ENCODE measurements at regions not wholly inside any gene's neighbourhood (a gene's known extent, or its start where the extent isn't known, plus 50 kb on each side); places are given as distances from the start of the nearest gene placed in this dataset.

DNA sequence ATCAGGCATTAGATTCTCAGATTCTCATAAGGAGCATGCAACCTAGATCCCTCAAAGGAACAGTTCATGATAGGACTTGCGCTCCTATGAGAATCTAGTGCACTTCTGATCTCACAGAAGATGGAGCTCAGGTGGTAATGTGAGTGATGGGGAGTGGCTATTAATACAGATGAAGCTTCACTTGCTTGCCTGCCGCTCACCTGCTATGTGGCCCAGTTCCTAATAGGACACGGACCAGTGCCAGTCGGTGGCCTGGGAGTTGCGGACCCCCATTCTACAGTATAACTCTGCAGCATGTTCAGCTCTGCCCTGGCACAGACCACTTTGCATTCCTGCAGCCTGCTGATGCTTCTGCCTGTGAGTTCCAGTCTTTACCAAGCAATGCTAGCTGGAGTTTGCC, 581.3 kb upstream of the KLF4 start:
- TF ChIP-seq, protein P1, sequence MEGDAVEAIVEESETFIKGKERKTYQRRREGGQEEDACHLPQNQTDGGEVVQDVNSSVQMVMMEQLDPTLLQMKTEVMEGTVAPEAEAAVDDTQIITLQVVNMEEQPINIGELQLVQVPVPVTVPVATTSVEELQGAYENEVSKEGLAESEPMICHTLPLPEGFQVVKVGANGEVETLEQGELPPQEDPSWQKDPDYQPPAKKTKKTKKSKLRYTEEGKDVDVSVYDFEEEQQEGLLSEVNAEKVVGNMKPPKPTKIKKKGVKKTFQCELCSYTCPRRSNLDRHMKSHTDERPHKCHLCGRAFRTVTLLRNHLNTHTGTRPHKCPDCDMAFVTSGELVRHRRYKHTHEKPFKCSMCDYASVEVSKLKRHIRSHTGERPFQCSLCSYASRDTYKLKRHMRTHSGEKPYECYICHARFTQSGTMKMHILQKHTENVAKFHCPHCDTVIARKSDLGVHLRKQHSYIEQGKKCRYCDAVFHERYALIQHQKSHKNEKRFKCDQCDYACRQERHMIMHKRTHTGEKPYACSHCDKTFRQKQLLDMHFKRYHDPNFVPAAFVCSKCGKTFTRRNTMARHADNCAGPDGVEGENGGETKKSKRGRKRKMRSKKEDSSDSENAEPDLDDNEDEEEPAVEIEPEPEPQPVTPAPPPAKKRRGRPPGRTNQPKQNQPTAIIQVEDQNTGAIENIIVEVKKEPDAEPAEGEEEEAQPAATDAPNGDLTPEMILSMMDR (conservative IDR thresholded peaks at IDR 0.05), result no peak
- H3K27ac ChIP-seq, result peak overlapping the region; percentile 32; the same call in 1 of the 2 replicates

DNA sequence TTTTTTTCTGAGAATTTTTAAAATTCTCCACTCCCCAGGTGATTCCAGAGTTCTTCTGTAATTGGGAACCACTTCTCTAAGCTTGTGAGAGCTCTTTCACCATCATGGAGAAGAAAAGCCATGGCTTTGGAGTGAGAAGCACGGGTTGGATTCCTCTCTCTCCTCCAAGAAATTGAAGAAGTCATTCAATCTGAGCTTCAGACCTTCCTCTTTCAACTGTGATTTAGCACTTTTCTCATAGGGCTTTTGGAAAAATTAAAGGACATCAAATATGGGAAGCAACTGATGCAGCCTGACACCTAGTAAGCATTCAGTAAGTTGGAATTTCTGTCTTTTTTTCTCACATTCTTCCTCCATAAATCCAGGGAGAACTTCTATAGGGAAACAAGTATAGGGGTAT, 580.4 kb upstream of the KLF4 start:
- H3K27ac ChIP-seq, result no peak overlapping the region
- TF ChIP-seq, protein P1 (conservative IDR thresholded peaks at IDR 0.05), result no peak

GRCh38 chr9:108062680-108063079, 573.1 kb upstream of the KLF4 start:
- TF ChIP-seq, protein P1 (conservative IDR thresholded peaks at IDR 0.05), result no peak
- no peak overlapping the region for H3K27ac ChIP-seq

DNA sequence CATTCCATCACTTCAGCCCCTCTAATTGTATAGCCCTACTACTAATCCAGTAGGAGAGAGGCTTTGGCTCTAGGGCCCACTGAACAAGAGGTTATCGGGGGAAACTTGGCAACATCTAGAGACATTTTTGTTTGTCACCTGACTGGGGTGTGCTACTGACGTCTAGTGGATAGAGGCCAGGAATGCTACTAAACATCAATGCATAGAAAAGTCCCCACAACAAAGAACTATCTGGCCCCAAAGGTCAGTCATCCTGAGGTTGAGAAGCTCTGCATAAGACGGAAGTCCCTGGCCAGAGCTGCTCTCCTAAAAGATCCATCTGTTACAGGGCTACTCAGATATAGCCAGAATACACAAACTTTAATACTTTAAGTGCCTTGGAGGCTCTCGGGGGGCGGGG, 570.6 kb upstream of the KLF4 start:
- H3K27ac ChIP-seq, result no peak overlapping the region
- TF ChIP-seq, protein P1 (conservative IDR thresholded peaks at IDR 0.05), result no peak

DNA sequence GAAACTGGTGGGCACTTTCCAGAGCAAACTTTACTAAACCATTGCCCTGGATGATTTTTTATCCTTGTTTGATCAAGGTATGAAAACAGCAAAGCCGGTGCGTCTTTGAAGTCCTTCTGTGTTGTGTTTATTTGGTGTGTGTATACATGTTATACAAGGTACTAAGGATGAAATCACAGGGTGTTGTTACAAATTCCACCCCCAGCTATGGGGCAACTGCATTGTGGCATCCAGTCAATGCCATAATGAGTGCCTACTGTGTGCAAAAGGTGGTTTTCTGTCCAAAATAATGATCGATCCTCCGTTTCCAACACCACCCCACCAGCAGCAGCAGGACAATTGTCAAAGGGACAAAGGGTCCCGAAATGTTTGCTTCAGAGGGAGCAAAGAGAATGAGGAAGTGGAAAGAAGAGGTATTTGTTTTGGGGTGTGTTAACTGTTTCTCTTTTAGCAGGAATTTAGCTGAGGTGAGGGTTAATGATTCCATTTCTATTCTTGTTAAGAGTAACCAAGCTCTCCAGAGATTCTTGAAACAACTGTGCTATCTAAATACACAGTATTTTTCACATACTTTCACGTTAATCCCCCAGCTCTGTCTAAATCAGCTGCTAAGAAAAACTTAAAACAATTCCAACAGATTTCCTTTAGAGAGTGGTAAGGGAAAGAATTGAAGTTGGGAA, 568.7 kb upstream of the KLF4 start:
- no peak overlapping the region for H3K27ac ChIP-seq
- TF ChIP-seq, protein P1 (conservative IDR thresholded peaks at IDR 0.05), result no peak

GRCh38 chr9:108057421-108058134, 568.0 kb upstream of the KLF4 start:
- TF ChIP-seq, protein P1 (conservative IDR thresholded peaks at IDR 0.05), result no peak
- no peak overlapping the region for H3K27ac ChIP-seq

GRCh38 chr9:108056805-108057386, 567.3 kb upstream of the KLF4 start:
- H3K27ac ChIP-seq, result no peak overlapping the region
- TF ChIP-seq, protein P1 (conservative IDR thresholded peaks at IDR 0.05), result no peak
